Activated CD4-positive, alpha-beta T cell treated with anti-CD3 and anti-CD28 coated beads, Interleukin-2, amount 50 U/mL, for 1 hour (primary cell): ENCODE measurements at regions not wholly inside any gene's neighbourhood (a gene's known extent, or its start where the extent isn't known, plus 50 kb on each side); places are given as distances from the start of the nearest gene placed in this dataset.
"Not testable (repeated sequence)": the region's sequence is repeated elsewhere in the genome, so short reads cannot be mapped to it uniquely, and the experiment has no call there.

ENCODE experiments used
- DNase-seq: peaks from one replicate; pipeline ENCODE4 v3.0.0-alpha.2; 2020

GRCh38 chr16:59586331-59586730 is 852.2 kb upstream of the GOT2 start:
- no peak for DNase-seq

GRCh38 chr16:59574296-59574695 is 840.2 kb upstream of the GOT2 start:
- DNase-seq, result no peak

- no peak for DNase-seq
Measured at GRCh38 chr16:59573528-59574271, 839.6 kb upstream of the GOT2 start.

GRCh38 chr16:59567496-59567895 is 833.4 kb upstream of the GOT2 start:
- no peak for DNase-seq

- no peak for DNase-seq
Measured at GRCh38 chr16:59566446-59566845, 832.3 kb upstream of the GOT2 start.

GRCh38 chr16:59558679-59559078 is 824.6 kb upstream of the GOT2 start:
- DNase-seq, result no peak

GRCh38 chr16:59552164-59552563 is 818.0 kb upstream of the GOT2 start:
- DNase-seq, result no peak

- DNase-seq, result no peak
Measured at GRCh38 chr16:59545721-59546120, 811.6 kb upstream of the GOT2 start.

- DNase-seq, result no peak
Measured at GRCh38 chr16:59543641-59544040, 809.5 kb upstream of the GOT2 start.

GRCh38 chr16:59540621-59541020 is 806.5 kb upstream of the GOT2 start:
- no peak for DNase-seq

- DNase-seq, result no peak
Measured at GRCh38 chr16:59535298-59535697, 801.2 kb upstream of the GOT2 start.

- no peak for DNase-seq
Measured at GRCh38 chr16:59527206-59527997, 793.3 kb upstream of the GOT2 start.

GRCh38 chr16:59522826-59523225 is 788.7 kb upstream of the GOT2 start:
- no peak for DNase-seq

- not testable (repeated sequence) for DNase-seq
Measured at GRCh38 chr16:59518721-59519120, 784.6 kb upstream of the GOT2 start.

GRCh38 chr16:59514651-59515050 is 780.5 kb upstream of the GOT2 start:
- DNase-seq, result no peak

- DNase-seq, result no peak
Measured at GRCh38 chr16:59510008-59510424, 775.9 kb upstream of the GOT2 start.

GRCh38 chr16:59500601-59501000 is 766.5 kb upstream of the GOT2 start:
- no peak for DNase-seq

GRCh38 chr16:59487067-59487466 is 753.0 kb upstream of the GOT2 start:
- no peak for DNase-seq

- no peak for DNase-seq
Measured at GRCh38 chr16:59484833-59485516, 750.9 kb upstream of the GOT2 start.

- DNase-seq, result no peak
Measured at GRCh38 chr16:59478838-59479237, 744.7 kb upstream of the GOT2 start.

GRCh38 chr16:59470556-59470955 is 736.4 kb upstream of the GOT2 start:
- DNase-seq, result no peak

- DNase-seq, result no peak
Measured at GRCh38 chr16:59469266-59469665, 735.1 kb upstream of the GOT2 start.

GRCh38 chr16:59463776-59464175 is 729.7 kb upstream of the GOT2 start:
- no peak for DNase-seq

GRCh38 chr16:59459806-59460205 is 725.7 kb upstream of the GOT2 start:
- DNase-seq, result no peak
